NCI-H128 (cell line): ENCODE measurements at regions not wholly inside any gene's neighbourhood (a gene's known extent, or its start where the extent isn't known, plus 50 kb on each side); places are given as distances from the start of the nearest gene placed in this dataset.

Source experiments
- DNase-seq: peaks from one replicate; lab custom pipeline; 2025; ENCODE audit not compliant: unreplicated experiment; lab: John Stamatoyannopoulos, UW

DNA sequence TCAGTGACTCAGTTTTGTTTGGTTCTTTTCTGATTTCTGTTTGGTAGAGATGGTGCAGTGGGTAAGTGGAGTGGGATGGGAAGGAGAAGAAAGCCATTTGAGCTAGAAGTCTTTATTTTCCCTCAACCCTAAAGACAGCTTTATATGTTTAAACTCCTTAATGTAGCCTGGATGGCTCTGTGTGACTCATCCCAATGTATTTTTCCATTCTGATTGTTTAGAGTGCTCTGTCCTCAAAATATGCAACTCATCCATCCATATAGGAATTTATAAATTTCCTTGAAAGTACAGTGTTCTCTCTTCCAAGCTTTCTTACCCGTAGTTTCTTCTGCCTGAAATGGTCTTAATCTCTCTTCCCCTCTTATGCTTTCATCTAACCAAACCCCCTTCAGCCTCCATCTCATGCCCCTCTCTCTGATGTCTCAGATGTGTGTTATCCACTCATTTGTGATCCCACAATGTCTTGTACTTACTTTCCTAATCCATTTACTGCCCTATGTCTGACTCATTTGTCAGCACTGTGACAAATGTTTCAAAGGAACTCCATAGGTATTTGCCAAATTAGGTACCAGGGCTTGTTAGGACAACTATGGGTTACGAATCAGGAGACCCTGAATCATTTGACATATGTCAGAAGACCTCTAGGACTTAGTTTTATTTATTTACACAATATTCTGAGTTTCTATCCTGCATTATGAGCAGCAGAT, 217.5 kb upstream of the SGCD start:
- no peak for DNase-seq

DNA sequence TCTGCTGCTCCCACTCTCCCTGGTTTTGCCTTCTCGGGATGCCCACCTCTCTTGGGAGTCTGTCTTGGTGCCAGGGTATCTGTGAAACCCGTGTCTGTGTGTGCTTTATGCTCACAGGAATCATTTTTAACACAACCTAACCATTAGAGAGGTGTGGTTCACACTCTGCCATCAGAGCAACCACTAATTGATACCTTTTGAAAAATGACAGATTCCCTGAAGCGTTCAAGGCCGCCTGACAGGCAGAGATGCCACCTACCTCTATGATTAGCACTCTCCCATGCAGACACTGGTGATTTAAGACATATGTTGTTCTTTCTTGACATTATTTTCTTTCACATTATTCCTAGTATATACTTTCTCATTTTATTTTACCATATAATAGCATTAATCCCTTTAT, 207.3 kb upstream of the SGCD start:
- no peak for DNase-seq

DNA sequence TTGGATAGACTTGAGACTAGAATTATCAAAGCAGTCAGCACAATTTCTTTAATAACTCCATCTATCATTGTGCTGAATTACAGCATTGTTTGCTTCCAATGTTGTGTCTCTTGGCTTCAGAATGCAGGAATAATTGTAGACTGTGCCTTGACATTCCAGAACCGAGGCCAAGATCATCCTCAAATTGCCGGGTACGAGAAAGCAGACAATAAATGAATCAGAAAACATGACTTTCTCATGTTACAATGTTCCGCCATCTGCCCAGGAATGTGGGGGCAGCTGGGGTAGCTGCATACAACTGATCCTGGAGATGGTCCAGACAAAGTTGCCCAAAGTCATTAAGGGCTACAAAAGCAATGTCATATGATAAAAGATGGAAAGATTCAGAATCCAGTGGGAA, 206.2 kb upstream of the SGCD start:
- no peak for DNase-seq

DNA sequence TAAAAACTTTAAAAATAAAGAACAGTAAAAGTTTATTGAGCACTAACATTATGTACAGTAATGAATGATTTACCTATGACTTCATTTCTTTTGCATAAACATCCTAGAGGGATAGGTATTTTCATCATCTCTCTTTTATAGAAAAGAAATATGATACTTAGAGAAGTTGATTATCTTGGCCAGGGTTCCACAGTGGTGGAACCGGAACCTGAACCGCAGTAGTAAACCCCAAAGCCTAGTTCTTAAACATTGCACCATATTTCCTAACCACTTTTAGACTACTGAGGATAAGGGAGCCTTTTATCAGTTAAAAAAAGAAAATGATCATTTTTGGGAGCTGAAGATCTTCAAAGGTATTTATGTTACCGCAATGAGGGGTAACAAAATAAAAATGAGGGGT, 205.7 kb upstream of the SGCD start:
- no peak for DNase-seq

DNA sequence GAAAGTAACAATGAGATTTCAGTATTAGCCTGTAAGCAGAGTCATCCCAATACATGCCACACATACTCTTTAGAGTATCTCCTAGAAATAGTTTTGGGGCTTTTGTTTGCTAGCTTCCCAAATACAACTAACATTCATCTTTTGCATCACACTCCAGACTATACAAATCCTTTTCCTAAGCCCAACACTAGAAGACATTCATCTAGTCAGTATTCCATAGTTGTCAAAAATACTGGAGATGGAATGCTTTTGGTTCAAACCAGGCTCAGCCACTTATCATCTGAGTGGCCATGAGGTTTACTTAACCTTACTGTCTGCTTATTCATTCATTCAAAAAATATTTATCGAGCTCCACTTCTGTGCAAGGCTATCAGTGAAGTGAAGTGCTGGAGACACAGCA, 205.1 kb upstream of the SGCD start:
- DNase-seq, result no peak

DNA sequence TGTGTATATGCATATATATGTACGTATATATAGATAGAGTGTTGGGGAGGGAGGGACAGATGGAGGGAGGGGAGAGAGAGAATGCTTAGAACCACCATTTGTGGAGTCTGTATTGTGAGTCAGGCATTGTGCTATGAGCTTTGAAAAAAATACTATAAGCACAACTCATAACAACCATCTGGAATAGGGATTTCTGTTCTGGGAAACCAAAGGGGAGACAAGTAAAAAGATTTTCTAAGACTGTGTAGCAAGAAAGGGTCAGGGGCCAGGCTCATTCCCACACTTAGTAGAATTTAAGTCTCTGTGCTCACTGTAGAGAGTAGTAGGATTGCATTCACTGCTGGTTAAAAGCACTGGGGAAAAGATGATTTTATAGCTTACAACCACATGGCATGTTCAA, 202.3 kb upstream of the SGCD start:
- DNase-seq, result no peak

DNA sequence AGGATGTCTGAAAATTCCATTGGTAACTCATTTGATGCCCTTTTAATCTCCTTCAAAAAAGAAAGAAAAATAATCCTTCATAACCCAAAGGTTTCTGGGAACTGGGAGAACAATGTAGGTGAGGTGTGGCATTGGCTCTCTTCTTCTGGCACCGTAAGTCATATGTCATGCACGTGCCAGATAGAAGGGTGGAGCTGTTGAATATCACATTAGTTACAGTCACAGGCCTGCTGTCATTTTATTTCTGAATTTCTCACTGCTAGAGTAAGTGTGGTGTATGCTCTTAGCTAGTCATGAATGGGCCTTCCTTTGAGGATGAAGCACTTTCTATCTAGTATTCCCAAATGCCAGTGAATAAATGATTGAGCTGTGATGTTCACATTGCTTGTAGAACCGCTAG, 201.8 kb upstream of the SGCD start:
- DNase-seq, result no peak

DNA sequence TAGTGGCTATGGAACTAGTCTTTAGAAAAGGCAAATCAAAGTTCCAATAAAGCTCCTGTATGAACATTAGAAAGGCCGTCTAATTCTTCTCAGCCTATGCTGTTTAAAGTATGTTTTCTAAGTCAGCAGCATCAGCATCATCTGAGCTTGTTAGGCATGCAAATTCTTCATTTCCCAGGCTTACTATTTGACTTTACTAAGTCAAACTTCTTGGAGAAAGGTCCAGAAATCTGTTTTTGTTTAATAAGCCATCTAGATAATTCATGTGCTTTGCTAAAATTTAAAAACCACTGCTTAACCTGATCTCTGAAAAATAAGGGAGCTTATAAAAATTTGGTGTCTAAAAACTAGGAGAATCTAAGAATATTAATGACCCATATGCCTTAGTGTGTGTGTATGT, 200.2 kb upstream of the SGCD start:
- no peak for DNase-seq

DNA sequence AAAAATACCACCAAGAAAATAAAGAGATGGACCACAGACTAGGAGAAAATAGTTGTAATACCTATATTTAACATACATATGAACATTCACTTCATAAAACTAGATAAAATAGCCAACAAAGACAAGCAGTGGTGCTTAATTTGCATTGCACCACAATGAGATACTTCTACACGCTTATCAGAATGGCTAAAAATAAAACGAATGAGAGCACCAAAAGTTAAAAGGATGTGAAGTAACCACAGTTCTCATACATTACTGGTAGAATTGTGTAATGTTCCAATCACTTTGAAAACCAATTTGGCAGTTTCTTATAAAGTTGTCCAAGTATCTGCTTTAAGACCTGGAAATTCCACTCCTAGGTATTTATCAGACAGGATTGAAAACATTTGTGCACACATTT, 198.9 kb upstream of the SGCD start:
- no peak for DNase-seq

DNA sequence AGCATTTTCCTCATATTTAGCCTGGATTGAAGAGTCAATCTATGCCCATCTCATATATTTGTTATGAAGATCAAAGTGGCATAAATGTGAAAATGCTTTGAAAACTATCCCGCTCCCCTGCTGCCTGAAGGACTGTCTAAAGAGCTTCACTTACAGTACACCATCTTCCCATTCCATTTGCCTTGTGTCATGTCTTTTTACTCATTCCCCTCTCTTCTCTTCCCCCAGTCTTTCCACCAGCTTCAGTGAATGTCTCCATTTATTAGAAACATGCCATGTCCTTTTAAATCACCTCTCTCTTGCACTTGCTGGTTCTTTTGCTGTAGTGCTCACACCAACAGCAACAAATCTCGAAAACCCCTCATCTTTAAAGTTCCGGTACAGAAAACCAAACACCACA, 192.7 kb upstream of the SGCD start:
- DNase-seq, result no peak

DNA sequence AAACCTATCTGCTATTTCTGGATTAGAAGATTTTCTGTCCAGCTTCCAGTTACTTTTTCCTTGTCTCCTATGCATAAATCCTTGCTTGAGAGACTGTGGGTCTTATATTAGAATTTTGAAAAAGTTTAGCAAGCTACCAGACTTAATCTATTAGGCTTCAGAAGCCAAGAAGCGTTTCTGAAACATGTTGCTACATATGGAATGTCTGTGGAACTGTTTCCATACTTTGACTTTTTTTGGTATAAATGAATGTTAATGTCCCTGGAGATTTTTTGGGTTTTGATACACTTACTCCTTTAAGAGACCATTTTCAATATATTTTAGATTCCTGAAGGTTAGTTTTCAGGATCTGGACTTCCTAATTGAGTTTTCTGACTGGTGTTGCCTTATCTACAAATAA, 191.4 kb upstream of the SGCD start:
- no peak for DNase-seq

DNA sequence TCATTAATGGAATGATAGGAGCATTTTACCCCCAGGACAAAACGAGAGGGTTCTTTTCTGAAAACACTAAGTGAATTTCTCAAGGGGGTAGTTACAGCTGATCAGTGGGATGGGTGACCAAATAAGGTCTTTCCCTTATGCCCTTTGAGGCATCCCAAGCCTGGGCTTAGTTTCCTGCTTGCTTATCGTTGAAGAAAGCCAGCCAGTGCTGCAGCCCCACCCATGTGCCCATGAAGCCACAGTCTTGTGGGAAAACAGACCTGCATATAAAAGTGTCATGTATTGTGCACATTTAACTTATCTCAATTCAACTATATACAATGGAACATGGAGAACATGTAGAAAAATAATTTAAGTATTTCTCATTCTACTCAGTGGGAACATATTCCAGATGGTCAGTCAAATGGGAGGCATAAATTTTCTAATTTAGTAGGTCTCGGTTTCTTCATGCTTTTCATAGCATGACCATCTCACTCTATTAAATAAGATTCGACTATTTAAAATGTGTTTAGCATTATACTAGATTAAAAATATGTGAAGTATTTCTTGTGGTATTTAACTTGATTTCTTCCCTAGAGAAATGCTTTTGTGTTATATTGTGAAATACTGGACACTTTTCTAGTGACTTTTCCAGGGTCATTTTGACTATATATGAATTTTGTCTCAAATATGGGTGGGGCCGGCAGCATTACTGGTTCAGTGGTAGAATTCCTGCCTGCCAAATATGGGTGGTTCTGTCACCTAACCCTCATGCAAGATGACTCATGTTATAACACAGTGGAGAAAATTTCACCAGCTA, 189.7 kb upstream of the SGCD start:
- no peak for DNase-seq

DNA sequence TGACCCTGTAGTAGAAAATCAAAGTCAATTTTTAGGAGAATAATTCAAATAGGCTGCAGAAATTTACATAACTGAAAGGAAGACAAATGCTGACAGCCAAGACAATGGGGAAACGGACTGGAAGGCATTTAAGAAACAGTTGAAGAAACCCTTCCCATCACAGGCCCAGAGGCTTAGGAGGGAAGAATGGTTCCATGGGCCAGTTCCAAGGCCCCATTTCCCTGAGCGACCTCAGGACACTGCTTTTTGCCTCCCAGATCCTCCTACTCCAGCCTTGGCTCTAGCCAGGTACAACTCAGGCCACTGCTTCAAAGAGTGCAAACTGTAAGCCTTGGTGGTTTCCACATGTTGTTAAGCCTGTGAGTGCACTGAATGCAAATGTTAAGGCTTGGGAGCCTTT, 184.1 kb upstream of the SGCD start:
- DNase-seq, result no peak

DNA sequence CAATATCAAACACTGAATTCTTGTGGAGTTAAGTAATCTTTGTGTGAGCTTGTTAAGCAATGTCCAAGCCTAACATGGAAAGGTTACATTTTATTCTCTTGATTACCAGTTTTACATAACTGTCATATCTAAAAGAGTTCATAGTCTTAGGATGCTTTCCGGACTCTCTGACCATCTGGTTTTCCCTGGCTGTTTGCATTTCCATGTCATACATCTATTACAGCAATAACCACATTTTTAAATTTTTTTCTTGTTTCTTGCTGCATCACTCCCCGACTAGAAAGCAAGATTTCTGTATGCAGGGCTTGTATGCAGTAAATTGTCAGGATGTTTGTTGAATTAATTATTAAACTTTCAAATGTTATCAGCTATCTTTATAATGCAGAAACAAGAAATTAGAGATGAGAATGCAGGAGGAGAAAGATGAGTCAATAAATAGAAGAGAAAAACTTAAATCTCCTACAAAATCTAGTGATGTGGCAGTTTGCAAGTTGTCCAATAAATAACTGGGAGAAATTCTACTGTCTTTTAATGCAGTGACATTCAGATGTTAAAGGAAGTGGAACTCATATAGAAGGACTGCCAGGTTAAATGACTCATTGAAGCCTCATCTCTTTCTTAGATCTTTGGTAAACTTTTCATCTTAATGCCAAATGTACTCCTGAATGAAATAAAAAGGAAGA, 179.6 kb upstream of the SGCD start:
- DNase-seq, result no peak

DNA sequence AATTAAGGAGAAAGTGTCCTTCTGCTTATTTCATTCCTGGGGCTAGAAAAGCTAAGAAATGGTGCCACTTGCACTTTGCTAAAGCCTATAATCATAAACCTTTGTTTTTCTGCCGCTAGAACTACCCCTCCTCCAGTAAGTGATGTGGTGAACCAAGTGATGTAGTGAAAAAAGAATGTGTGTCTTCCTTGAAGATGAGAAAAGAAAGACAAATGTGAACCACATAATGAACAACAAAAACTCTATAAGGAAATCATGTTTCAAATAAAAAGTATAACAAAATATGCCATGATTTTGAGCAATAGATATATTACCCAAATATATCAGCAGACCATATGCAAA, 179.0 kb upstream of the SGCD start:
- DNase-seq, result no peak

DNA sequence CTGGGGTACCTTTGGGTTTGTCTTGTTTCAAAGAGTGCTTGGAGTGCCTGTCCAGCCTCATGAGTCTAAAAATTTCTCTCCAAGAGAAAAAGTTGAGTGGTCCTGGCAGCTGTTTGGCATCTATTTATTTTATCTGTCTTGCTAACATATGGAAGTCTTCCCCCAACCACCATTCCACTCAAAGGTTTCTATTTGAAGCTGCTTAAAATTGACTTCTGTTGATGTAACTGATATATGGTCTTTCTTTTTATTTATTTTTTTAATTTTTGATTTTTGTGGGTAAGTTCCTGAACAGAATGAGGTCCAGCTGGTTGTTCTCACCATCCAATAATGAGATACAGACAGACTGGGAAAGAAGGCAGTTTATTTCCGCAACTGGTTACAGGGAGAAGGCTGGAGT, 178.7 kb upstream of the SGCD start:
- DNase-seq, result no peak

DNA sequence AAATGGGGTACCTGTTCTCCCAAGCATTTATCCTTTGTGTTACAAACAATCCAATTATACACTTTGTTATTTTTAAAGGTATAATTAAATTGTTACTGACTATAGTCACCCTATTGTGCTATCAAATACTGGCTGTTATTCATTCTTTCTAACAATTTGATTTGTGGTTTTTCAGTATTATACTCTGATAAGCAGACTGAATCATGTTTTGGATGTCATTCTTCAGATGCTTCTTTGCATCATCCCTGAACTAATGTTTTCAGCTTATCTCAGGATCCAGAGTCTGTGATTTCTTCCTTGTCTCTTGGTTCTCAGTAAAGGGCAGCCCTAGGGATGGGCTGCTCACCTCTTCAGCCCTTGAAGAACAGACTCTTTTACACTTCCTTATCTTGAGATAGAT, 177.8 kb upstream of the SGCD start:
- DNase-seq, result no peak

DNA sequence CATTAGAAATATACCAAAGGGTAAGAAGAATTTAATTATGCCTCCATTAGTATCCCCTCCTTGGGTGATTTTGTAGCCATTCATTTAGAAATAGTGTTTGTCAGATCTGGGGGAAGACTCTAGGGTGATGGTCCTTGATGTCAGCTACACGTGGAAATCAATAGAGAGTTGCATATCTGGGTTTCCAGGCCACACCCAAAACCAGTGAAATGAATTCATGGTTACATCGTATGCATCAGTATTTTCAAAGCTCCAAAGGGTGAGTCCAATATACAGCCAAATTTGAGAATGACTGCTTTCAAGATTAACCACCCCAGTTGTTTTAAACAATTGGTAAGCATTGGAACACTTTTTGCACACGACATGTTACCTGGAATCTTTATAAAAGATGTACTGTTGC, 173.4 kb upstream of the SGCD start:
- no peak for DNase-seq

DNA sequence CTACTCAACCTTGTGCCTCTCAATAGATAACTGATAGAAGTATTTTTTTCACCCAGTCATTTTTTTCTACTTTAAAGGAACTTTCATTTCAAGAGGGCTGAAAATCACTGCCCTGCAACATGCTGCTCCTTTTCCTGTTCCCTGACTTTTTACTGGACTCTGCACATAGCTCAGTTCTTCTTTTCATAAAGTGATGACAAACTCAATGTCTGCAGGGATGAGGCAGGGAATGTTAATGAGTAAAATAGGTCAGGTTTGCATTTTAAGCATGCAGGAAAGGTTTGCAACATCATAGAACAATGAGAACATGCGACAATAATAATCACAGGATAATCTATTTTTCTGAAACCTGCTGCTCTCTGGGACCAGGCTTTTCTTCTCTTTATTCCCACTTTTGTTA, 172.2 kb upstream of the SGCD start:
- no peak for DNase-seq

DNA sequence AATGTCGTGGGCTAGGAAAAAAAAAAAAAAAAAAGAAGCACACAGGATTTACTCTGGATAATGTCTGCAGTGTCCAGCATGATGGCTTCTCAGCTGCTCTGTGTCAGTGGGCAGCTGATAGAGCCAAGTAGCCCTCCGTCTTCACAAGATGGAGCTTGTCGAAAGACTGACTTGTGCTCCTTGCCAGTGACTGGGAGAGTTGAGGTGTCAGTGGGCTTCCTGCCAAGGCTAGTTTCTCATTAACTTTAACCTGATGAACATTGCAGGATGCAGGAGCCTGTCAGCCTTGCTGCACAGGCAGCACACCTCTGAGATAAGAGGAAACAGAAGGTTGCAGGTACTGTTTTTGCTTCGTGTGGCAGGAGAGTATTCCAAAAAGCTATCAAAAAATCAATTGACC, 171.4 kb upstream of the SGCD start:
- DNase-seq, result no peak

DNA sequence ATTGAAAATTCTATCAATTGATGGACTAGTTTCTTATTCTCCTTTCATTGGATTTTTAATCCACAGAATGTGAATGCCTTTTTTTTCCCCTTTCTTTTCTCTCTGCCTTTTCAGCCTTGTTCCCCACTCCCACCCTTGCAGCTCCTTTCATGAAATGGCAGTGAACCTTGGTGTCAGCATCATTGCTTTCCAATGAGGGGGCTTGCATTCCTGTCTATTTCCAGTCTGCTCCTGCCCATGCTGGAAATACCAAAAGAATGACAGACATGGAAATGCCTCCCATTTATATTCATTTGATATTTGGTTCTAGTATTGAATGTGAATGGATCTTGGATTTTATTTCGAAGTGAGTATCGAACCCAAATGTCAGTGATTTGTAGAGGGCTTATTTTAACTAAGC, 162.7 kb upstream of the SGCD start:
- DNase-seq, result no peak

DNA sequence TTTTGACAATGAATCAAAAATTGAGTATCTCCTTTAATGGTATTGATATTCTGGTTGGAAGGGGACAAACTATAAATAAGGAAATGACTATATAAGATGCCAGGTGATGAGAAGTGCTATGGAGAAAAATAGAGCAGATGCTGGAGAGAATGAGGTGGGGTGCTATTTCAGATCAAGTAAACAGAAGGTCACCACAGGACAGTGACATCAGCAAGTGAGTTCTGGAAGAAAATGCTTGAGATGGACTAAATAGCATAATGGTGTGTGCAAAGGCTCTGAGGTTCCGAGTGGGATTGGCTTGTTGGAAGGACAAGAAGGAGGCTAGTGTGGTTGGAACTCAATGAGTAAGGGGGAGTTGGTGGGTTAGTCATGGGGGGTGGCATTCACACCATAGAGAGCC, 157.5 kb upstream of the SGCD start:
- DNase-seq, result no peak
